GM23338 (cell line): ENCODE measurements at regions not wholly inside any gene's neighbourhood (a gene's known extent, or its start where the extent isn't known, plus 50 kb on each side); places are given as distances from the start of the nearest gene placed in this dataset.

Source experiments
- ATAC-seq: fragments of 200-7000 bp; cut with Tn5 transposase; 3 replicates; pipeline ENCODE4 v1.9.1; 2020
- DNase-seq: peaks from one replicate; pipeline ENCODE4 v3.0.0-alpha.2; 2015; ENCODE audit warnings: low spot score
- H2AFZ ChIP-seq: fragments of 200-600 bp; sonication (generic); 2 replicates; pipeline ENCODE4 v1.8.0; 2016; ENCODE audit warnings: antibody characterized with exemption, mild to moderate bottlenecking, moderate library complexity
- H3F3A ChIP-seq: fragments of 200-600 bp; sonication (generic); replicated peaks from 2 replicates; pipeline ENCODE4 v1.8.0; 2017; ENCODE audit warnings: antibody characterized with exemption, mixed run types, low read depth
- H3K27ac ChIP-seq: fragments of 200-600 bp; sonication (generic); 2 replicates; pipeline ENCODE4 v1.6.1; 2016; ENCODE audit warnings: low read depth
- H3K27me3 ChIP-seq: fragments of 200-600 bp; sonication (generic); 2 replicates; pipeline ENCODE4 v1.8.0; 2016; ENCODE audit warnings: mild to moderate bottlenecking, mixed run types, moderate library complexity; ENCODE audit not compliant: insufficient read depth
- H3K36me3 ChIP-seq: fragments of 200-600 bp; sonication (generic); 2 replicates; pipeline ENCODE4 v1.8.0; 2016; ENCODE audit warnings: mild to moderate bottlenecking; ENCODE audit not compliant: insufficient read depth
- H3K4me1 ChIP-seq: fragments of 200-600 bp; sonication (generic); 2 replicates; pipeline ENCODE4 v1.8.0; 2016; ENCODE audit warnings: mild to moderate bottlenecking, moderate library complexity; ENCODE audit not compliant: insufficient read depth
- H3K4me2 ChIP-seq: fragments of 200-600 bp; sonication (generic); 2 replicates; pipeline ENCODE4 v1.7.1; 2017; ENCODE audit warnings: mixed run types
- H3K4me3 ChIP-seq: fragments of 200-600 bp; sonication (generic); 2 replicates; pipeline ENCODE4 v1.6.1; 2016; ENCODE audit warnings: mixed run types
- H3K79me2 ChIP-seq: fragments of 200-600 bp; sonication (generic); replicated peaks from 2 replicates; pipeline ENCODE4 v1.8.0; 2017; ENCODE audit warnings: mild to moderate bottlenecking; ENCODE audit not compliant: insufficient read depth
- H3K9me2 ChIP-seq: fragments of 200-600 bp; sonication (generic); 2 replicates; pipeline ENCODE4 v1.8.0; 2017; ENCODE audit not compliant: insufficient read depth
- H4K20me1 ChIP-seq: fragments of 200-600 bp; sonication (generic); replicated peaks from 2 replicates; pipeline ENCODE4 v1.8.0; 2017; ENCODE audit warnings: mild to moderate bottlenecking; ENCODE audit not compliant: insufficient read depth
- H3K27ac Mint-ChIP-seq: 2 replicates; pipeline ENCODE4 v1.8.0; 2020; ENCODE audit warnings: inconsistent platforms, mild to moderate bottlenecking, moderate library complexity, mixed read lengths
- H3K27me3 Mint-ChIP-seq: 3 replicates; pipeline ENCODE4 v1.8.0; 2022; ENCODE audit warnings: low read depth, mild to moderate bottlenecking, moderate library complexity, mixed read lengths, inconsistent platforms; ENCODE audit not compliant: insufficient read depth, poor library complexity
- H3K36me3 Mint-ChIP-seq: 3 replicates; pipeline ENCODE4 v1.8.0; 2021; ENCODE audit warnings: low read depth, mild to moderate bottlenecking, inconsistent platforms, moderate library complexity, mixed read lengths
- H3K4me1 Mint-ChIP-seq: 3 replicates; pipeline ENCODE4 v1.8.0; 2020; ENCODE audit warnings: mild to moderate bottlenecking, inconsistent platforms, mixed read lengths
- H3K4me3 Mint-ChIP-seq: 3 replicates; pipeline ENCODE4 v1.8.0; 2021; ENCODE audit warnings: moderate library complexity, mild to moderate bottlenecking, inconsistent platforms, mixed read lengths
- H3K9me3 Mint-ChIP-seq: 3 replicates; pipeline ENCODE4 v1.8.0; 2020; ENCODE audit warnings: moderate library complexity, mild to moderate bottlenecking, inconsistent platforms, mixed read lengths
- CREB1 ChIP-seq: fragments of 250-450 bp; sonication (Bioruptor Pico); IDR thresholded peaks from 2 replicates; pipeline ENCODE4 v1.5.0; 2020; ENCODE audit warnings: low read depth, mild to moderate bottlenecking, moderate library complexity
- EZH2 ChIP-seq: fragments of 200-600 bp; sonication (generic); IDR thresholded peaks from one replicate; pipeline ENCODE4 v1.8.0; 2017; ENCODE audit warnings: antibody characterized with exemption, mild to moderate bottlenecking, low read depth; ENCODE audit not compliant: unreplicated experiment
- NANOG ChIP-seq: IDR thresholded peaks from 2 replicates; pipeline ENCODE4 v1.6.1; 2016; ENCODE audit warnings: antibody characterized with exemption, borderline replicate concordance
- STAT1 ChIP-seq: IDR thresholded peaks from one replicate; pipeline ENCODE4 v1.6.1; 2016; ENCODE audit warnings: antibody characterized with exemption; ENCODE audit not compliant: unreplicated experiment
- ZNF462 ChIP-seq: fragments of 250-450 bp; sonication (Bioruptor Pico); IDR thresholded peaks from 2 replicates; pipeline ENCODE4 v1.5.0; 2020; ENCODE audit warnings: mild to moderate bottlenecking, moderate library complexity
- TF ChIP-seq, protein P1 (sequence below): IDR thresholded peaks from one replicate; pipeline ENCODE4 v1.6.1; 2018; ENCODE audit warnings: antibody characterized with exemption; ENCODE audit not compliant: unreplicated experiment
- TF ChIP-seq, protein P2 (sequence below), 2 experiments: fragments of 200-600 bp in 1 of 2; sonication (generic) in 1 of 2; conservative IDR thresholded peaks; 2 replicates each; pipeline versions ENCODE4 v1.5.1 to v1.6.1; 2016 to 2017; ENCODE audit warnings: antibody characterized with exemption in 2 of 2, low read depth in 2 of 2, mild to moderate bottlenecking in 2 of 2, moderate library complexity in 1 of 2

- Mint-ChIP-seq H3K4me3 (no peak overlapping the region), H3K27me3 (peaks cover 2% of the 10 kb centered on the region), H3K27ac (no peak overlapping the region), H3K9me3 (no peaks in the 10 kb centered on the region; the same call in 2 of the 3 replicates), H3K4me1 (no peaks in the 10 kb centered on the region), H3K36me3 (no peaks in the 10 kb centered on the region)
- DNase-seq, result no peak
- Histone ChIP-seq H4K20me1 (no peaks in the 10 kb centered on the region), H3K79me2 (no peaks in the 10 kb centered on the region), H3K9me2 (0 out of 2 replicates have a peak, but pooled peaks cover 4% of the 10 kb centered on the region), H3K4me3 (no peak overlapping the region), H3K4me1 (no peaks in the 10 kb centered on the region), H3F3A (no peaks in the 10 kb centered on the region), H3K27ac (no peak overlapping the region), H3K27me3 (no peaks in the 10 kb centered on the region), H3K4me2 (no peak overlapping the region), H3K36me3 (no peaks in the 10 kb centered on the region), H2AFZ (no peak overlapping the region)
- ATAC-seq, result no peak
- TF ChIP-seq STAT1, result no peak
- TF ChIP-seq CREB1 (CRISPR knock-in tag), result no peak
- TF ChIP-seq, protein P1, sequence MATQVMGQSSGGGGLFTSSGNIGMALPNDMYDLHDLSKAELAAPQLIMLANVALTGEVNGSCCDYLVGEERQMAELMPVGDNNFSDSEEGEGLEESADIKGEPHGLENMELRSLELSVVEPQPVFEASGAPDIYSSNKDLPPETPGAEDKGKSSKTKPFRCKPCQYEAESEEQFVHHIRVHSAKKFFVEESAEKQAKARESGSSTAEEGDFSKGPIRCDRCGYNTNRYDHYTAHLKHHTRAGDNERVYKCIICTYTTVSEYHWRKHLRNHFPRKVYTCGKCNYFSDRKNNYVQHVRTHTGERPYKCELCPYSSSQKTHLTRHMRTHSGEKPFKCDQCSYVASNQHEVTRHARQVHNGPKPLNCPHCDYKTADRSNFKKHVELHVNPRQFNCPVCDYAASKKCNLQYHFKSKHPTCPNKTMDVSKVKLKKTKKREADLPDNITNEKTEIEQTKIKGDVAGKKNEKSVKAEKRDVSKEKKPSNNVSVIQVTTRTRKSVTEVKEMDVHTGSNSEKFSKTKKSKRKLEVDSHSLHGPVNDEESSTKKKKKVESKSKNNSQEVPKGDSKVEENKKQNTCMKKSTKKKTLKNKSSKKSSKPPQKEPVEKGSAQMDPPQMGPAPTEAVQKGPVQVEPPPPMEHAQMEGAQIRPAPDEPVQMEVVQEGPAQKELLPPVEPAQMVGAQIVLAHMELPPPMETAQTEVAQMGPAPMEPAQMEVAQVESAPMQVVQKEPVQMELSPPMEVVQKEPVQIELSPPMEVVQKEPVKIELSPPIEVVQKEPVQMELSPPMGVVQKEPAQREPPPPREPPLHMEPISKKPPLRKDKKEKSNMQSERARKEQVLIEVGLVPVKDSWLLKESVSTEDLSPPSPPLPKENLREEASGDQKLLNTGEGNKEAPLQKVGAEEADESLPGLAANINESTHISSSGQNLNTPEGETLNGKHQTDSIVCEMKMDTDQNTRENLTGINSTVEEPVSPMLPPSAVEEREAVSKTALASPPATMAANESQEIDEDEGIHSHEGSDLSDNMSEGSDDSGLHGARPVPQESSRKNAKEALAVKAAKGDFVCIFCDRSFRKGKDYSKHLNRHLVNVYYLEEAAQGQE, result no peak
- TF ChIP-seq EZH2, result no peak
Measured at GRCh38 chr2:22656426-22656825, 728.6 kb upstream of the KLHL29 start.

DNA sequence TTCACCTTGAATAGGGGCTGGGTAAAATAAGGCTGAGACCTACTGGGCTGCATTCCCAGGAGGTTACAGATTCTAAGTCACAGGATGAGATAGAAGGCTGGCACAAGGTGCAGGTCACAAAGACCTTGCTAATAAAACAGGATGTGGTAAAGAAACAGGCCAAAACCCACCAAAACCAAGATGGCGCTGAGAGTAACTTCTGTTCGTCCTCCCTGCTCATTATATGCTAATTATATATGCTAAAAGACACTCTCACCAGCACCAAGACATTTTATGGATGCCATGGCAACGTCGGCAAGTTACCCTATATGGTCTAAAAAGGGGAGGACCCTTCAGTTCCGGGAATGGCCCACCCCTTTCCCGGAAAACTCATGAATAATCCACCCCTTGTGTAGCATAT, 711.5 kb upstream of the KLHL29 start:
- Mint-ChIP-seq H3K27ac (no peak overlapping the region; the same call in 1 of the 2 replicates), H3K4me1 (no peaks in the 10 kb centered on the region; the same call in 1 of the 3 replicates), H3K27me3 (peaks cover 2% of the 10 kb centered on the region), H3K9me3 (no peaks in the 10 kb centered on the region), H3K4me3 (no peak overlapping the region), H3K36me3 (no peaks in the 10 kb centered on the region)
- no peak for ATAC-seq
- Histone ChIP-seq H4K20me1 (no peaks in the 10 kb centered on the region), H3K27ac (no peak overlapping the region), H3K4me1 (no peaks in the 10 kb centered on the region), H3K36me3 (no peaks in the 10 kb centered on the region; the same call in 1 of the 2 replicates), H2AFZ (no peak overlapping the region), H3K4me2 (no peak overlapping the region), H3K4me3 (no peak overlapping the region), H3F3A (no peaks in the 10 kb centered on the region), H3K27me3 (no peaks in the 10 kb centered on the region), H3K9me2 (no peaks in the 10 kb centered on the region), H3K79me2 (no peaks in the 10 kb centered on the region)
- no peak for DNase-seq
- TF ChIP-seq ZNF462 (CRISPR knock-in tag) (no peak), NANOG (no peak)
- TF ChIP-seq, protein P2, sequence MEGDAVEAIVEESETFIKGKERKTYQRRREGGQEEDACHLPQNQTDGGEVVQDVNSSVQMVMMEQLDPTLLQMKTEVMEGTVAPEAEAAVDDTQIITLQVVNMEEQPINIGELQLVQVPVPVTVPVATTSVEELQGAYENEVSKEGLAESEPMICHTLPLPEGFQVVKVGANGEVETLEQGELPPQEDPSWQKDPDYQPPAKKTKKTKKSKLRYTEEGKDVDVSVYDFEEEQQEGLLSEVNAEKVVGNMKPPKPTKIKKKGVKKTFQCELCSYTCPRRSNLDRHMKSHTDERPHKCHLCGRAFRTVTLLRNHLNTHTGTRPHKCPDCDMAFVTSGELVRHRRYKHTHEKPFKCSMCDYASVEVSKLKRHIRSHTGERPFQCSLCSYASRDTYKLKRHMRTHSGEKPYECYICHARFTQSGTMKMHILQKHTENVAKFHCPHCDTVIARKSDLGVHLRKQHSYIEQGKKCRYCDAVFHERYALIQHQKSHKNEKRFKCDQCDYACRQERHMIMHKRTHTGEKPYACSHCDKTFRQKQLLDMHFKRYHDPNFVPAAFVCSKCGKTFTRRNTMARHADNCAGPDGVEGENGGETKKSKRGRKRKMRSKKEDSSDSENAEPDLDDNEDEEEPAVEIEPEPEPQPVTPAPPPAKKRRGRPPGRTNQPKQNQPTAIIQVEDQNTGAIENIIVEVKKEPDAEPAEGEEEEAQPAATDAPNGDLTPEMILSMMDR (conservative IDR thresholded peaks at IDR 0.05; ENCODE audit: low read depth in 2 of 2), result no peak
